Right lobe of liver (tissue), 6 donors: ENCODE measurements at regions not wholly inside any gene's neighbourhood (a gene's known extent, or its start where the extent isn't known, plus 50 kb on each side); places are given as distances from the start of the nearest gene placed in this dataset.

Experiments used
- ATAC-seq, 4 donors: fragments of 200-7000 bp; cut with Tn5 transposase; one replicate each; pipeline ENCODE4 v1.9.1; 2020; ENCODE audit warnings: mild to moderate bottlenecking in 4 of 4, moderate library complexity in 4 of 4
- DNase-seq, 3 donors: peaks; one replicate each; pipeline ENCODE4 v3.0.0-alpha.2; 2020
- H3K27ac ChIP-seq, 3 donors: fragments of 200-600 bp; one replicate each; pipeline ENCODE4 v1.8.0; 2022
- H3K27me3 ChIP-seq, 2 donors: fragments of 200-600 bp; one replicate each; pipeline ENCODE4 v1.8.0; 2022
- H3K36me3 ChIP-seq, 4 donors: fragments of 200-600 bp; sonication (generic) in 1 of 4; one replicate each; pipeline versions ENCODE4 v1.5.1 to v1.8.0; 2017 to 2022; ENCODE audit warnings: control low read depth in 1 of 4
- H3K4me1 ChIP-seq, 4 donors: fragments of 200-600 bp; sonication (generic) in 1 of 4; one replicate each; pipeline versions ENCODE4 v1.5.1 to v1.8.0; 2017 to 2022; ENCODE audit warnings: control low read depth in 1 of 4
- H3K4me3 ChIP-seq, 3 donors: fragments of 200-600 bp; one replicate each; pipeline ENCODE4 v1.8.0; 2022
- H3K9me3 ChIP-seq, 4 donors: fragments of 200-600 bp; sonication (generic) in 1 of 4; one replicate each; pipeline versions ENCODE4 v1.5.1 to v1.8.0; 2017 to 2022; ENCODE audit warnings: control low read depth in 1 of 4
- CTCF ChIP-seq, 4 donors: fragments of 200-600 bp in 3 of 4; fragments of 450-650 bp in 1 of 4; IDR thresholded peaks; one replicate each; pipeline versions ENCODE4 v1.5.1 to v1.8.0; 2016 to 2022; ENCODE audit warnings: antibody characterized with exemption in 4 of 4, mild to moderate bottlenecking in 2 of 4
- POLR2A ChIP-seq: fragments of 450-650 bp; IDR thresholded peaks from one replicate; pipeline ENCODE4 v1.6.1; 2017; ENCODE audit warnings: antibody characterized with exemption, mild to moderate bottlenecking
- WGBS: methylation state at CpG from one replicate; pipeline ENCODE4 v1.1.6; 2018; ENCODE audit warnings: low coverage, low lambda C conversion rate; ENCODE audit not compliant: insufficient coverage; ENCODE audit errors: missing lambda C conversion rate; 5-methylcytosine and 5-hydroxymethylcytosine counted together
- intact Hi-C, 2 donors: fragments of 100-400 bp; cut with DNase I; formaldehyde crosslinking; loops; one replicate each; pipeline versions ENCODE4 v1.11.2 to v1.14.1; 2022
- donor health status: DM: no; HTN: yes; CAD: no.
- donor health status: DM: no; HTN: no; CAD: no.
- donor health status: DM: no; HTN: no; CAD: no.
- donor health status: DM: no; HTN: yes; CAD: no.
- donor health status: DM: no; HTN: yes; CAD: no.

GRCh38 chr2:219919506-219919905 lies 292.1 kb downstream of the SLC4A3 start:
- H3K4me1 ChIP-seq, result no peaks in the 10 kb centered on the region
- no peak overlapping the region for H3K27ac ChIP-seq
- DNase-seq (no peak), ATAC-seq (no peak)
- H3K4me3 ChIP-seq, result no peak overlapping the region
- intact Hi-C loops, result no loop called here
- H3K36me3 ChIP-seq, result no peaks in the 10 kb centered on the region
- 61% methylated on average over 4 of the region's 4 CpGs for WGBS
- H3K9me3 ChIP-seq, result no peaks in the 10 kb centered on the region
- no peaks in the 10 kb centered on the region for H3K27me3 ChIP-seq
- TF ChIP-seq POLR2A (no peak), CTCF (IDR thresholded peaks at IDR 0.05) (no peak)

- no peak for DNase-seq
- no peak for TF ChIP-seq POLR2A
- TF ChIP-seq CTCF (IDR thresholded peaks at IDR 0.05), result no peak
- 53% methylated on average over 5 of the region's 5 CpGs for WGBS
- Histone ChIP-seq H3K27me3 (no peaks in the 10 kb centered on the region), H3K9me3 (no peaks in the 10 kb centered on the region), H3K36me3 (no peaks in the 10 kb centered on the region), H3K4me1 (no peaks in the 10 kb centered on the region), H3K4me3 (no peak overlapping the region), H3K27ac (no peak overlapping the region)
- intact Hi-C loops, result no loop called here
- no peak for ATAC-seq
Observed at GRCh38 chr2:219929835-219930234, 302.4 kb downstream of the SLC4A3 start.

GRCh38 chr2:219939647-219940046 lies 312.2 kb downstream of the SLC4A3 start:
- H3K27ac ChIP-seq, result no peak overlapping the region
- DNase-seq (no peak), ATAC-seq (no peak)
- TF ChIP-seq CTCF (IDR thresholded peaks at IDR 0.05) (no peak), POLR2A (no peak)
- WGBS, result no CpG with 5 or more reads among the region's 1 CpG
- H3K4me1 ChIP-seq, result no peaks in the 10 kb centered on the region
- intact Hi-C loops, result no loop called here
- no peak overlapping the region for H3K4me3 ChIP-seq
- no peaks in the 10 kb centered on the region for H3K36me3 ChIP-seq
- H3K9me3 ChIP-seq, result no peaks in the 10 kb centered on the region
- H3K27me3 ChIP-seq, result no peaks in the 10 kb centered on the region

GRCh38 chr2:219944866-219945265 lies 317.4 kb downstream of the SLC4A3 start:
- no peak for DNase-seq
- WGBS, result 35% methylated on average over 2 of the region's 4 CpGs

More at GRCh38 chr2:219944866-219945265, 317.4 kb downstream of the SLC4A3 start:
- Histone ChIP-seq H3K9me3 (no peaks in the 10 kb centered on the region), H3K36me3 (no peaks in the 10 kb centered on the region), H3K4me1 (no peaks in the 10 kb centered on the region), H3K27ac (no peak overlapping the region), H3K27me3 (no peaks in the 10 kb centered on the region), H3K4me3 (no peak overlapping the region)
- intact Hi-C loops, result no loop called here
- ATAC-seq, result no peak
- TF ChIP-seq CTCF (IDR thresholded peaks at IDR 0.05) (no peak), POLR2A (no peak)
